ENCODE measurements at regions not wholly inside any gene's neighbourhood (a gene's known extent, or its start where the extent isn't known, plus 50 kb on each side); places are given as distances from the start of the nearest gene placed in this dataset.

- TF ChIP-seq POLR2A (IDR thresholded peaks at IDR 0.05) = no peak
- TF ChIP-seq CTCF (IDR thresholded peaks at IDR 0.05) = no peak
These were observed 98.9 kb downstream of the RPLP1 start for GRCh38 chr15:69551391-69552056.

Measured in prostate gland (tissue), 2 donors.